B cell (primary cell): ENCODE measurements at regions not wholly inside any gene's neighbourhood (a gene's known extent, or its start where the extent isn't known, plus 50 kb on each side); places are given as distances from the start of the nearest gene placed in this dataset.

Experiments
- ATAC-seq: fragments of 200-7000 bp; cut with Tn5 transposase; one replicate; pipeline ENCODE4 v1.10.0; 2021; ENCODE audit warnings: low read depth, mild to moderate bottlenecking, moderate number of reproducible peaks, moderate library complexity
- CTCF ChIA-PET: fragments of 350-600 bp; sonication (Branson Sonifier 250); formaldehyde crosslinking; loops from one replicate; lab custom pipeline; 2021; ENCODE audit warnings: antibody characterized with exemption, inconsistent platforms; lab: Charles Lee
- POLR2A ChIA-PET: fragments of 350-600 bp; sonication (Branson Sonifier 250); formaldehyde crosslinking; loops from one replicate; lab custom pipeline; 2021; ENCODE audit warnings: antibody characterized with exemption; lab: Charles Lee
- DNase-seq: peaks from one replicate; pipeline ENCODE4 v3.0.0; 2013
- H2AFZ ChIP-seq: 2 replicates; pipeline ENCODE4 v1.6.1; 2012; ENCODE audit warnings: mild to moderate bottlenecking, low read depth, low read length; ENCODE audit not compliant: insufficient read depth, poor library complexity, severe bottlenecking
- H3K27ac ChIP-seq, 2 donors: 1 replicate in 1 of 2; 2 replicates in 1 of 2; pipeline ENCODE4 v1.5.1; 2012 to 2013; ENCODE audit warnings: low read length in 2 of 2, mild to moderate bottlenecking in 2 of 2, moderate library complexity in 1 of 2
- H3K27me3 ChIP-seq, 4 experiments: fragments of 200-600 bp in 1 of 4; sonication (generic) in 1 of 4; replicated peaks in 1 of 4; 1 replicate in 2 of 4; 2 replicates in 2 of 4; pipeline versions ENCODE4 v1.6.1 to v1.7.0; 2013 to 2016; ENCODE audit warnings: low read length in 3 of 4, mild to moderate bottlenecking in 2 of 4, mixed read lengths in 1 of 4, moderate library complexity in 1 of 4; ENCODE audit not compliant: insufficient read depth in 4 of 4, control insufficient read depth in 3 of 4; ENCODE audit errors: control extremely low read depth in 1 of 4
- H3K36me3 ChIP-seq, 2 experiments: replicated peaks in 1 of 2; 1 replicate in 1 of 2; 2 replicates in 1 of 2; pipeline versions ENCODE4 v1.6.1 to v1.7.1; 2013; ENCODE audit warnings: low read length in 1 of 2; ENCODE audit not compliant: insufficient read depth in 2 of 2, control insufficient read depth in 1 of 2; ENCODE audit errors: control extremely low read depth in 1 of 2, extremely low read depth in 1 of 2
- H3K4me1 ChIP-seq, 2 donors: fragments of 200-600 bp in 1 of 2; sonication (generic) in 1 of 2; 1 replicate in 1 of 2; 2 replicates in 1 of 2; pipeline versions ENCODE4 v1.5.1 to v1.6.1; 2013 to 2017; ENCODE audit warnings: low read length in 2 of 2; ENCODE audit not compliant: control insufficient read depth in 2 of 2, insufficient read depth in 2 of 2
- H3K4me2 ChIP-seq: replicated peaks from 2 replicates; pipeline ENCODE3; 2012; ENCODE audit warnings: mild to moderate bottlenecking, low read depth, low read length; ENCODE audit not compliant: poor library complexity, severe bottlenecking
- H3K4me3 ChIP-seq, 5 experiments: fragments of 200-600 bp in 1 of 5; sonication (generic) in 1 of 5; 1 replicate in 3 of 5; 2 replicates in 2 of 5; pipeline versions ENCODE4 v1.5.1 to v1.7.0; 2011 to 2016; ENCODE audit warnings: low read length in 4 of 5, mild to moderate bottlenecking in 4 of 5, low read depth in 2 of 5, control low read depth in 1 of 5, moderate library complexity in 1 of 5; ENCODE audit not compliant: insufficient read depth in 1 of 5; ENCODE audit errors: control extremely low read depth in 1 of 5, extremely low read depth in 1 of 5
- H3K79me2 ChIP-seq: fragments of 200-600 bp; sonication (generic); one replicate; pipeline ENCODE4 v1.6.0; 2016; ENCODE audit warnings: low read length; ENCODE audit not compliant: control insufficient read depth, insufficient read depth
- H3K9ac ChIP-seq: fragments of 200-600 bp; sonication (generic); 2 replicates; pipeline ENCODE4 v1.6.1; 2017; ENCODE audit warnings: mild to moderate bottlenecking, low read length, moderate library complexity
- H3K9me3 ChIP-seq, 3 donors: one replicate each; pipeline versions ENCODE4 v1.6.1 to v1.7.1; 2013; ENCODE audit warnings: low read length in 2 of 3; ENCODE audit not compliant: control insufficient read depth in 2 of 3, insufficient read depth in 1 of 3; ENCODE audit errors: control extremely low read depth in 1 of 3
- H4K20me1 ChIP-seq: 2 replicates; pipeline ENCODE4 v1.6.0; 2012; ENCODE audit warnings: mild to moderate bottlenecking, low read length; ENCODE audit not compliant: insufficient read depth, control insufficient read depth, poor library complexity, severe bottlenecking
- H3K27ac Mint-ChIP-seq: one replicate; pipeline ENCODE4 v1.8.0; 2021; ENCODE audit warnings: mixed read lengths
- H3K27me3 Mint-ChIP-seq: one replicate; pipeline ENCODE4 v1.8.0; 2021; ENCODE audit warnings: mixed read lengths
- H3K4me1 Mint-ChIP-seq: one replicate; pipeline ENCODE4 v1.8.0; 2021; ENCODE audit warnings: mixed read lengths
- H3K4me3 Mint-ChIP-seq: one replicate; pipeline ENCODE4 v1.8.0; 2021; ENCODE audit warnings: mixed read lengths
- H3K9me3 Mint-ChIP-seq: one replicate; pipeline ENCODE4 v1.8.0; 2022; ENCODE audit warnings: mixed read lengths; ENCODE audit not compliant: insufficient read depth
- EZH2 ChIP-seq: IDR thresholded peaks from 2 replicates; pipeline ENCODE4 v1.6.1; 2012; ENCODE audit warnings: borderline replicate concordance, low read depth, mild to moderate bottlenecking, moderate library complexity, low read length; ENCODE audit not compliant: insufficient read depth, poor library complexity, severe bottlenecking
- WGBS: methylation state at CpG from one replicate; pipeline ENCODE4 v1.1.5; 2013; ENCODE audit warnings: missing lambda C conversion rate; ENCODE audit not compliant: insufficient coverage; 5-methylcytosine and 5-hydroxymethylcytosine counted together
- intact Hi-C: fragments of 100-400 bp; cut with micrococcal nuclease; formaldehyde crosslinking; loops from one replicate; pipeline ENCODE4 v1.10.0; 2022
- TF ChIP-seq, protein P1 (sequence below): fragments of 200-600 bp; IDR thresholded peaks from one replicate; pipeline ENCODE4 v1.8.0; 2022; ENCODE audit warnings: antibody characterized with exemption, mild to moderate bottlenecking

DNA sequence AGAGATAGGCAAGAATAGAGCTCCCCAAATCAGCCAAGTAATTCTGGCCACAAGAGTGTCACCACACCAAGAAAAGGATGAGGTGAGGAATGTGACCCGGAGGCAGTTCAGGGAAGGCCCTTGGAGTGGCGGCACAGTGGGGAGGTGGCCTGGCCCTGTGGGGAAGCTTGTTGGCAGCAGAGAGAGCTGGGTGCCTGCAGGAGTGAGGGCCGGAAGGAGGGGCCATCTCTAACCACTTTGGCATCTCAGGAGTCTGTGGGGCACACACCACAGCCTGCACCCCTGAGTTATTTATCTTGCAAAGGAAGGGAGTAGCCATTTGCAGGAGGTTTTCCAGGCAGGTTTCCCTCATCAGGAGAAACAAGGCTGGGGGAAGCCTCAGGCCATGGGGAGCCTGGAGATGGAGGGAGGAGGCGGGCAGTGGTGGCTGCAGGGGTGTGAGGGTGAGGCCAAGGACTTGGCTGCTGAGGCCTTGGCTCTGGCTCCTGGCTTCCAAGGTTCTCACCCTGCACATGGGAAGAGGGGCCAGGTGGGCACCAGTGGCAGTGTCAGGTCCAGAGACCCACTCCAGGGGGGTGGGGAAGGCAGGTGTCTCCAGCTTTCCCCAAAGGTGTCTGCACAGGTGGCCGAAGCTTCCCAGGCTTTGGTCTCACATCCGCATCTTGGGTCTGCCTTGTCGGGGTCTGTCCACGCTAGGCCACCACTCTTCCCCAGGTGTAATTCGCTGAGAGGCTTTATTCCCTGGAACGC, 370.2 kb downstream of the CTTN start:
- Histone ChIP-seq H3K27ac (no peak overlapping the region), H2AFZ (no peak overlapping the region), H3K4me1 (no peaks in the 10 kb centered on the region), H3K9me3 (peaks cover 0 to 14% (median 0%) of the 10 kb centered on the region in 3 donors), H3K4me2 (no peak overlapping the region), H3K36me3 (no peaks in the 10 kb centered on the region), H3K27me3 (no peaks in the 10 kb centered on the region), H4K20me1 (no peaks in the 10 kb centered on the region), H3K9ac (no peak overlapping the region), H3K4me3 (no peak overlapping the region), H3K79me2 (no peaks in the 10 kb centered on the region)
- WGBS: 95% methylated on average over 10 of the region's 10 CpGs
- DNase-seq (no peak), ATAC-seq (no peak)
- Mint-ChIP-seq H3K27me3 (no peaks in the 10 kb centered on the region), H3K4me1 (no peaks in the 10 kb centered on the region), H3K27ac (no peak overlapping the region), H3K4me3 (no peak overlapping the region), H3K9me3 (no peaks in the 10 kb centered on the region)
- ChIA-PET POLR2A (no interaction called here), CTCF (no interaction called here)
- intact Hi-C loops: no loop called here
- TF ChIP-seq, protein P1, sequence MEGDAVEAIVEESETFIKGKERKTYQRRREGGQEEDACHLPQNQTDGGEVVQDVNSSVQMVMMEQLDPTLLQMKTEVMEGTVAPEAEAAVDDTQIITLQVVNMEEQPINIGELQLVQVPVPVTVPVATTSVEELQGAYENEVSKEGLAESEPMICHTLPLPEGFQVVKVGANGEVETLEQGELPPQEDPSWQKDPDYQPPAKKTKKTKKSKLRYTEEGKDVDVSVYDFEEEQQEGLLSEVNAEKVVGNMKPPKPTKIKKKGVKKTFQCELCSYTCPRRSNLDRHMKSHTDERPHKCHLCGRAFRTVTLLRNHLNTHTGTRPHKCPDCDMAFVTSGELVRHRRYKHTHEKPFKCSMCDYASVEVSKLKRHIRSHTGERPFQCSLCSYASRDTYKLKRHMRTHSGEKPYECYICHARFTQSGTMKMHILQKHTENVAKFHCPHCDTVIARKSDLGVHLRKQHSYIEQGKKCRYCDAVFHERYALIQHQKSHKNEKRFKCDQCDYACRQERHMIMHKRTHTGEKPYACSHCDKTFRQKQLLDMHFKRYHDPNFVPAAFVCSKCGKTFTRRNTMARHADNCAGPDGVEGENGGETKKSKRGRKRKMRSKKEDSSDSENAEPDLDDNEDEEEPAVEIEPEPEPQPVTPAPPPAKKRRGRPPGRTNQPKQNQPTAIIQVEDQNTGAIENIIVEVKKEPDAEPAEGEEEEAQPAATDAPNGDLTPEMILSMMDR: no peak
- no peak for TF ChIP-seq EZH2

DNA sequence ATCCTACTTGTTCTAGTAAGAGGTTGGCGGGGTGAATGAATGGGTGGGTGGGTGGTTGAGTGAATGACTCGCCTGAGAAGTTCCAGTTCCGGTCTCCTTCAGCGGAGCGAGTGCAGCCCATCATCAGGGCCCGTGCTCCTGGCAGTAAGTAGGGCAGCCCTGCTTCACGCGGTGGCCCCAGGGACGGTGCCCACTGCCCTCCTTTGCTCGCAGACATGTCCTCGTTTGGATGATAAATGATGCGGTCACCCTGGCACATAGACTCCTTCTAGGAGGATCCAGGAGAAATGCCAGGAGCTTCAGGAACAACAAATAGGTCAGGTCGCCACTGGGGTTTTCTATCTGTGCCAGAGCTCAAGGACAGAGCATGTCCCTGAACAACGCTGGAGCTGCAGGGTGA, 370.8 kb downstream of the CTTN start:
- H3K27ac Mint-ChIP-seq: no peak overlapping the region
- POLR2A ChIA-PET: no interaction called here
- intact Hi-C loops: no loop called here
- no peaks in the 10 kb centered on the region for H3K9me3 Mint-ChIP-seq
- Histone ChIP-seq H3K9me3 (peaks cover 0 to 11% (median 0%) of the 10 kb centered on the region in 3 donors), H3K27me3 (no peaks in the 10 kb centered on the region), H3K79me2 (no peaks in the 10 kb centered on the region), H3K4me3 (no peak overlapping the region), H3K4me2 (no peak overlapping the region), H4K20me1 (no peaks in the 10 kb centered on the region), H3K27ac (no peak overlapping the region), H3K36me3 (no peaks in the 10 kb centered on the region), H3K4me1 (no peaks in the 10 kb centered on the region), H3K9ac (no peak overlapping the region), H2AFZ (no peak overlapping the region)
- H3K4me3 Mint-ChIP-seq: no peak overlapping the region
- H3K4me1 Mint-ChIP-seq: no peaks in the 10 kb centered on the region
- no peak for DNase-seq
- CTCF ChIA-PET: no interaction called here
- TF ChIP-seq, protein P1: no peak
- no peak for TF ChIP-seq EZH2
- no peak for ATAC-seq
- H3K27me3 Mint-ChIP-seq: no peaks in the 10 kb centered on the region
- 90% methylated on average over 13 of the region's 14 CpGs for WGBS
